Astrocyte of the spinal cord (primary cell): ENCODE measurements at regions not wholly inside any gene's neighbourhood (a gene's known extent, or its start where the extent isn't known, plus 50 kb on each side); places are given as distances from the start of the nearest gene placed in this dataset.

Source experiments
- DNase-seq: peaks from one replicate; pipeline ENCODE4 v3.0.0; 2011; ENCODE audit warnings: low read depth, low spot score
- H3K4me3 ChIP-seq: 2 replicates; pipeline ENCODE4 v1.5.1; 2011; ENCODE audit warnings: low read depth, mild to moderate bottlenecking, low read length, moderate library complexity
- in situ Hi-C: cut with HindIII; loops from 2 replicates; pipeline ENCODE4 v1.10.0; 2017; ENCODE audit warnings: low sequenced_read_pairs
- TF ChIP-seq, protein P1 (sequence below): IDR thresholded peaks from 2 replicates; pipeline ENCODE4 v1.5.1; 2012; ENCODE audit warnings: low read depth, mild to moderate bottlenecking, low read length, inconsistent platforms

DNA sequence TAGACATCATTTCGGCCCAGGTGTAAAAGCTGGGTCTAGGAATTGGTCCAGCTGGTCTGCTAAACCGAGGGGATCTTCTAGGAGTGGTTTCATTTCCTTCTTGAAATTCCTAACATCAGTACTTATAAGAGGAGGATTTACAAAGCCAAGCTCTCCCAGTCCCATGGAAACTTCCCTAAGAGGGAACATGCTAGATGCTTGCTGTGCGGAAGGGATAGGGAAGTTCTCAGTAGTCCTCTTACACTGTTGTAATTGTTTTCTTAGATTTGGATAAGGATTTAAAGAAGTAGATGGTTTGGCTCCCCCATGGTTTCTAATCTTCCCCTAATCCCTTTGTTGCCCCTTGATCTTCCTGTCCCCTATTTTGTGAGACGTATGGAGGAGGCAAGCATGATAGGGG is 89.7 kb upstream of the XCR1 start:
- H3K4me3 ChIP-seq = no peak overlapping the region
- in situ Hi-C loops = no loop called here
- DNase-seq = no peak
- TF ChIP-seq, protein P1, sequence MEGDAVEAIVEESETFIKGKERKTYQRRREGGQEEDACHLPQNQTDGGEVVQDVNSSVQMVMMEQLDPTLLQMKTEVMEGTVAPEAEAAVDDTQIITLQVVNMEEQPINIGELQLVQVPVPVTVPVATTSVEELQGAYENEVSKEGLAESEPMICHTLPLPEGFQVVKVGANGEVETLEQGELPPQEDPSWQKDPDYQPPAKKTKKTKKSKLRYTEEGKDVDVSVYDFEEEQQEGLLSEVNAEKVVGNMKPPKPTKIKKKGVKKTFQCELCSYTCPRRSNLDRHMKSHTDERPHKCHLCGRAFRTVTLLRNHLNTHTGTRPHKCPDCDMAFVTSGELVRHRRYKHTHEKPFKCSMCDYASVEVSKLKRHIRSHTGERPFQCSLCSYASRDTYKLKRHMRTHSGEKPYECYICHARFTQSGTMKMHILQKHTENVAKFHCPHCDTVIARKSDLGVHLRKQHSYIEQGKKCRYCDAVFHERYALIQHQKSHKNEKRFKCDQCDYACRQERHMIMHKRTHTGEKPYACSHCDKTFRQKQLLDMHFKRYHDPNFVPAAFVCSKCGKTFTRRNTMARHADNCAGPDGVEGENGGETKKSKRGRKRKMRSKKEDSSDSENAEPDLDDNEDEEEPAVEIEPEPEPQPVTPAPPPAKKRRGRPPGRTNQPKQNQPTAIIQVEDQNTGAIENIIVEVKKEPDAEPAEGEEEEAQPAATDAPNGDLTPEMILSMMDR = no peak

DNA sequence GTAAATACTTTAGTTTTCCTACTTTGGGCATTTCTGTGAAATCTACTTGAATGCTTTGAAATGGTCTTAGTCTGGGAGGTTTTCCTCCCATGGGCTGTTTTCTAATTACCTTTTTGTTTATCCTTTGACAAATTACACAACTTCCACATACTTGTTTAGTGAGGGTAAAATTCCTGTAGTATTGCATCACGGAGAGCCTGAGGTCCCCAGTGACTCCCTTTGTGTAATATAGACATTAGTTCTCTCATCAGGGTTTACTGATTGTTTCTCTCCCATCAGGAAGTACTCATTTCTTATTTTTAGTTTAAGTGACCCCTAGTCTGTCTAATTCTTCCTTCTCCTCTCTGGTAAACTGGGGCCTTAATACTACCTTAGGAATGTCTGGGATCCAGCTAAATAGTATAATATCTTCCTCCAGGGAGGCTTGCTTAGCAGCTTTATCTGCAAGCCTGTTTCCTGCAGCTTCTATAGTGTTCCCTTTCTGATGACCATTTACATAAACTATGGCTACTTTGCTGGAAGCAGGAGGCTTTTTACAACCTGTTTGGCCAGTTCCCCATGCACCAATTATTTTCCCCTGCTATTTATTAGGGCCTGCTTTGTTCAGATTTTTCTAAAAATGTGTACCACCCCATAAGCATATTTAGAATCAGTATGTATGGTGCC is 87.2 kb upstream of the XCR1 start:
- peak; percentile 66 for DNase-seq
- in situ Hi-C loops = no loop called here

DNA sequence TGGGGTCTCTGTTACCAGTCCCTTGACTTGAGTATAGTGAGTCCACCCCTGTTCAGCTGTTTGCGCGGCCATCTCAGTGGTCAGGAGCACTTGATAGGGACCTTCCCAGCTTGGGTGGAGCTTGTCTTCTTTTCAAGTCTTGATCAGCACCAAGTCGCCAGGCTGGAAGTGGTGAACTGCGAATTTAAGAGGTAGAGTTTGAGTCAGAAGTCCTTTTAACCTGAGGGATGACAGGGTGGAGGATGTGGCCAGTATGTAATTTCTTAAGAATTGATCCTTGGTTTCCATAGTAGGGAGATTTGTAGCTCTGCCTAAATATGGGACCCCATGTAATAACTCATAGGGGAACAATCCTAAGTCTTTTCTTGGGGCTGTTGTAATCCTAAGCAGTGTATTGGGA is 86.3 kb upstream of the XCR1 start:
- no peak for DNase-seq
- no peak overlapping the region for H3K4me3 ChIP-seq
- in situ Hi-C loops = no loop called here
- TF ChIP-seq, protein P1 = no peak

More for the DNA sequence above, 87.2 kb upstream of the XCR1 start:
- no peak overlapping the region for H3K4me3 ChIP-seq
- TF ChIP-seq, protein P1 = no peak

DNA sequence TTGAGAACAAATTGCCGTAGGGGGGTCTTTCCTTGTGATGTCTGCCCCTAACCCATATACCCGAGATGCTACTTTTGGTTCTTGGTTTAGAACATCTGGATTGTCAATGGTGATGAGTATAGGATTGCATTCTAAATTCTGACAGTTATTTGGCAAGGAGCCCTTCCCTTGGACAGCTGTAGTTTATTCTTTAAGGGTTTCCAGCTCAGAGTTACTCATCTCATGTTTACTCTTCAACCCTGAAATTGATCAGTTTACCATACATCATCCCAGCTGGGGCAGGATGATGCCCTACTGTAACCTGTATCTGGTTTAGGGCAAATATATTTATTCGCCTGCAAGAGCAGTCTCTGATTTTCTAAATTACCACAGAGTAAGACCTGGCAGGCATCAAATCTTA is 85.7 kb upstream of the XCR1 start:
- TF ChIP-seq, protein P1 = no peak
- in situ Hi-C loops = no loop called here
- no peak overlapping the region for H3K4me3 ChIP-seq
- DNase-seq = no peak

DNA sequence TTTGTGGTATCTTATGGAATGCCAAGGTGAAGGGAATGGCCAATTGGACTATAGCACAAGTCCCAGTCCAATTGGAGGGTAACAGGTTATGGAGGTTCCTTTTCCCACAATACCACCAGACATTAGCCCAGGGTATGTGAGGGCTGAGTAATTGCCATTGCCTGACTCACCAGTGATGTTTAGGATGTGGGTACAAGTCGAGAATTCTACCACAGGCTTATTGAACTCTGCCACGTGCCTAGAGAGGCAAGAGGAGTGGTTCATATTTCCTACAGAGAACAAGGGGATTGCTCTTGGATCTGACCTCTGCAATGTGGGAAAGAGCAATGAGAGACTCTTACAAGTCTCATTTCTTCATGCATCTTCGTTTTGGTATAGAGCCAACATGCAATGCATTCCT is 85.0 kb upstream of the XCR1 start:
- TF ChIP-seq, protein P1 = no peak
- in situ Hi-C loops = no loop called here
- H3K4me3 ChIP-seq = no peak overlapping the region
- DNase-seq = peak; percentile 36

DNA sequence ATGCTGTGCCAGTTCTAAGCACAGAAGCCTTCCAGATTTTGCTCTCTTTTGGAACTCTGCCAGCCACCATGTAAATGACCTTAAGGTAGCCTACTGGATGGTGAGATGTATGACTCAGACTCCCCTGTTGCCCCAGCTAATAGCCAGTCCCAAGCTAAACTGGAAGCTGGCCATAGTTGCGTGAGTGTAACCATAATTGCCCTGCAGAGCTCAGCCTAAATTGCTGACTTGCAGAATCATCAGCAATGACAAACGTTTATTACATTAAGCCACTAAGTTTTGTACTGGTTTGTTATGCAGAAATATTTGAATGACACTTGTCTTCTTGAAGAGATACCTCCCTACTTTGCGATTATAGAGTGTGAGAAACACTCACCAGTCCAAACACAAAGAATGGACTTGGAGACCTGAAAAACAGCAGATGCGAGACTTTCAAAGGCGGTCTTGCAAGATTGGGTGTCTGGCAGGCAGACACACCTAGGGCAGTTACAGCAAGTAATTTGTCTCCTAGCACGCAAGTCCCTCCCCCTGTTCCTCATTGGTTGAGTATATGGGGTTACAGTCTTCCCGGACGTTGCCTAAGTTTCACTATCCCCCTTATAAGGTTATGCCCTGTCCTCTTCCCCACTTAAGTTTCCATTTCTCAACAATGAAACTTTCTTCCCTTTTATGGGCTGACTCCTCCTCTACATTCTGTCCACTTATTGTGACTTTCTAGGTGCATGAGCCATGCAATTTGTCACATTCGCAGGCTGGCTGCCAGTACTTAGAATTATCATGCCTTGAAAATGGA is 83.6 kb upstream of the XCR1 start:
- peak; percentile 93 for DNase-seq
- H3K4me3 ChIP-seq = no peak overlapping the region
- TF ChIP-seq, protein P1 = no peak
- in situ Hi-C loops = no loop called here
